ENCODE measurements at regions not wholly inside any gene's neighbourhood (a gene's known extent, or its start where the extent isn't known, plus 50 kb on each side); places are given as distances from the start of the nearest gene placed in this dataset.
"Not testable (repeated sequence)": the region's sequence is repeated elsewhere in the genome, so short reads cannot be mapped to it uniquely, and the experiment has no call there.

- not testable (repeated sequence) for TF ChIP-seq CTCF (IDR thresholded peaks at IDR 0.05); ATF1 (CRISPR knock-in tag; IDR thresholded peaks at IDR 0.05); USF2 (CRISPR knock-in tag; IDR thresholded peaks at IDR 0.05); FOXP4 (CRISPR knock-in tag; IDR thresholded peaks at IDR 0.05); USF1 (CRISPR knock-in tag; IDR thresholded peaks at IDR 0.05); NR3C1 (CRISPR knock-in tag; conservative IDR thresholded peaks at IDR 0.05; ENCODE audit: low read depth); AR (CRISPR knock-in tag; IDR thresholded peaks at IDR 0.05); AFF4 (CRISPR knock-in tag; IDR thresholded peaks at IDR 0.05; ENCODE audit: borderline replicate concordance); SMAD3 (CRISPR knock-in tag; IDR thresholded peaks at IDR 0.05; ENCODE audit: borderline replicate concordance); E2F4 (CRISPR knock-in tag; IDR thresholded peaks at IDR 0.05; ENCODE audit: borderline replicate concordance, low read depth)
These were observed 101.4 kb downstream of the PRR15 start for GRCh38 chr7:29664999-29665398.
